ENCODE measurements at regions not wholly inside any gene's neighbourhood (a gene's known extent, or its start where the extent isn't known, plus 50 kb on each side); places are given as distances from the start of the nearest gene placed in this dataset.

GRCh38 chr10:130957423-130957822 is 354.1 kb downstream of the TCERG1L start:
- TF ChIP-seq POLR2A (IDR thresholded peaks at IDR 0.05) (no peak), CTCF (IDR thresholded peaks at IDR 0.05) (no peak), POLR2AphosphoS5 (IDR thresholded peaks at IDR 0.05) (no peak)
